HS-5 (cell line): ENCODE measurements at regions not wholly inside any gene's neighbourhood (a gene's known extent, or its start where the extent isn't known, plus 50 kb on each side); places are given as distances from the start of the nearest gene placed in this dataset.
"Not testable (repeated sequence)": the region's sequence is repeated elsewhere in the genome, so short reads cannot be mapped to it uniquely, and the experiment has no call there.

Source experiments
- DNase-seq: peaks from one replicate; pipeline ENCODE4 v3.0.0-alpha.2; 2012; ENCODE audit warnings: low read depth

- DNase-seq = no peak
Measured at GRCh38 chr18:43720041-43720440, 442.8 kb upstream of the SYT4 start.

- no peak for DNase-seq
Measured at GRCh38 chr18:43735570-43735969, 458.3 kb upstream of the SYT4 start.

- DNase-seq = no peak
Measured at GRCh38 chr18:43744960-43745745, 467.9 kb upstream of the SYT4 start.

GRCh38 chr18:43751203-43751602 lies 473.9 kb upstream of the SYT4 start:
- peak; percentile 19 for DNase-seq

GRCh38 chr18:43751835-43752234 lies 474.5 kb upstream of the SYT4 start:
- DNase-seq = no peak

GRCh38 chr18:43757273-43757672 lies 480.0 kb upstream of the SYT4 start:
- no peak for DNase-seq

- DNase-seq = no peak
Measured at GRCh38 chr18:43758734-43759133, 481.4 kb upstream of the SYT4 start.

GRCh38 chr18:43760010-43760409 lies 482.7 kb upstream of the SYT4 start:
- DNase-seq = no peak

GRCh38 chr18:43772907-43773306 lies 495.6 kb upstream of the SYT4 start:
- DNase-seq = no peak

- DNase-seq = no peak
Measured at GRCh38 chr18:43774497-43774896, 497.2 kb upstream of the SYT4 start.

- no peak for DNase-seq
Measured at GRCh38 chr18:43775591-43775990, 498.3 kb upstream of the SYT4 start.

GRCh38 chr18:43776997-43777396 lies 499.7 kb upstream of the SYT4 start:
- DNase-seq = no peak

- no peak for DNase-seq
Measured at GRCh38 chr18:43777636-43778304, 500.5 kb upstream of the SYT4 start.

GRCh38 chr18:43780782-43781340 lies 503.6 kb upstream of the SYT4 start:
- DNase-seq = peak; percentile 68

GRCh38 chr18:43785158-43785557 lies 507.9 kb upstream of the SYT4 start:
- DNase-seq = no peak

GRCh38 chr18:43786893-43787292 lies 509.6 kb upstream of the SYT4 start:
- DNase-seq = no peak

- not testable (repeated sequence) for DNase-seq
Measured at GRCh38 chr18:43787721-43788120, 510.4 kb upstream of the SYT4 start.

- no peak for DNase-seq
Measured at GRCh38 chr18:43789234-43790000, 512.1 kb upstream of the SYT4 start.

- no peak for DNase-seq
Measured at GRCh38 chr18:43793910-43794309, 516.6 kb upstream of the SYT4 start.

- no peak for DNase-seq
Measured at GRCh38 chr18:43794363-43794762, 517.1 kb upstream of the SYT4 start.

- DNase-seq = no peak
Measured at GRCh38 chr18:43797347-43797746, 520.1 kb upstream of the SYT4 start.

- DNase-seq = no peak
Measured at GRCh38 chr18:43800584-43800983, 523.3 kb upstream of the SYT4 start.
